Fibroblast of skin of right biceps (primary cell): ENCODE measurements at regions not wholly inside any gene's neighbourhood (a gene's known extent, or its start where the extent isn't known, plus 50 kb on each side); places are given as distances from the start of the nearest gene placed in this dataset.
"Not testable (repeated sequence)": the region's sequence is repeated elsewhere in the genome, so short reads cannot be mapped to it uniquely, and the experiment has no call there.

Source experiments
- DNase-seq: peaks from one replicate; pipeline ENCODE4 v3.0.0-alpha.2; 2013

- peak; percentile 15 for DNase-seq
These were observed 138.4 kb downstream of the ELOVL4 start for GRCh38 chr6:79808921-79809320.

- DNase-seq, result not testable (repeated sequence)
These were observed 140.7 kb downstream of the ELOVL4 start for GRCh38 chr6:79806661-79807060.

GRCh38 chr6:79804732-79805131 lies 142.6 kb downstream of the ELOVL4 start:
- no peak for DNase-seq

- no peak for DNase-seq
These were observed 143.4 kb downstream of the ELOVL4 start for GRCh38 chr6:79803917-79804316.

GRCh38 chr6:79802657-79803300 lies 144.6 kb downstream of the ELOVL4 start:
- DNase-seq, result no peak

- no peak for DNase-seq
These were observed 146.0 kb downstream of the ELOVL4 start for GRCh38 chr6:79801362-79801761.

GRCh38 chr6:79798841-79799240 lies 148.5 kb downstream of the ELOVL4 start:
- DNase-seq, result no peak

GRCh38 chr6:79797912-79798311 lies 149.4 kb downstream of the ELOVL4 start:
- no peak for DNase-seq

GRCh38 chr6:79797163-79797764 lies 150.1 kb downstream of the ELOVL4 start:
- DNase-seq, result no peak

- no peak for DNase-seq
These were observed 151.2 kb downstream of the ELOVL4 start for GRCh38 chr6:79796197-79796596.

- no peak for DNase-seq
These were observed 157.5 kb downstream of the ELOVL4 start for GRCh38 chr6:79789896-79790295.

GRCh38 chr6:79788756-79789155 lies 157.6 kb downstream of the SH3BGRL2 start:
- DNase-seq, result no peak

GRCh38 chr6:79787626-79788025 lies 156.5 kb downstream of the SH3BGRL2 start:
- DNase-seq, result no peak

- no peak for DNase-seq
These were observed 153.2 kb downstream of the SH3BGRL2 start for GRCh38 chr6:79784395-79784753.

GRCh38 chr6:79783670-79784394 lies 152.7 kb downstream of the SH3BGRL2 start:
- no peak for DNase-seq

- no peak for DNase-seq
These were observed 151.9 kb downstream of the SH3BGRL2 start for GRCh38 chr6:79782792-79783580.

GRCh38 chr6:79781916-79782315 lies 150.8 kb downstream of the SH3BGRL2 start:
- DNase-seq, result no peak

GRCh38 chr6:79780881-79781280 lies 149.8 kb downstream of the SH3BGRL2 start:
- no peak for DNase-seq

- no peak for DNase-seq
These were observed 147.7 kb downstream of the SH3BGRL2 start for GRCh38 chr6:79778816-79779215.

- DNase-seq, result peak; percentile 64
These were observed 146.8 kb downstream of the SH3BGRL2 start for GRCh38 chr6:79777713-79778579.

- DNase-seq, result no peak
These were observed 144.9 kb downstream of the SH3BGRL2 start for GRCh38 chr6:79776076-79776475.

GRCh38 chr6:79775222-79775621 lies 144.1 kb downstream of the SH3BGRL2 start:
- DNase-seq, result no peak
